HG02981 (cell line): ENCODE measurements at regions not wholly inside any gene's neighbourhood (a gene's known extent, or its start where the extent isn't known, plus 50 kb on each side); places are given as distances from the start of the nearest gene placed in this dataset.
"Not testable (repeated sequence)": the region's sequence is repeated elsewhere in the genome, so short reads cannot be mapped to it uniquely, and the experiment has no call there.

ENCODE experiments used
- ATAC-seq: cut with Tn5 transposase; IDR thresholded peaks from one replicate; pipeline ENCODE4 v1.9.1; 2021; ENCODE audit warnings: mild to moderate bottlenecking, moderate library complexity; ENCODE audit not compliant: unreplicated experiment

GRCh38 chr6:98014442-98015201 lies 731.6 kb upstream of the MMS22L start:
- ATAC-seq, result no peak

- ATAC-seq, result no peak
Observed at GRCh38 chr6:98016565-98016964, 733.5 kb upstream of the MMS22L start.

- ATAC-seq, result no peak
Observed at GRCh38 chr6:98020222-98020621, 737.2 kb upstream of the MMS22L start.

- ATAC-seq, result no peak
Observed at GRCh38 chr6:98024359-98024758, 741.3 kb upstream of the MMS22L start.

GRCh38 chr6:98027898-98028297 lies 744.9 kb upstream of the MMS22L start:
- ATAC-seq, result no peak

- ATAC-seq, result no peak
Observed at GRCh38 chr6:98033617-98034016, 750.6 kb upstream of the MMS22L start.

GRCh38 chr6:98036344-98036923 lies 753.4 kb upstream of the MMS22L start:
- no peak for ATAC-seq

GRCh38 chr6:98037571-98037970 lies 754.6 kb upstream of the MMS22L start:
- ATAC-seq, result no peak

- ATAC-seq, result no peak
Observed at GRCh38 chr6:98039443-98039842, 756.4 kb upstream of the MMS22L start.

GRCh38 chr6:98039904-98040607 lies 757.0 kb upstream of the MMS22L start:
- ATAC-seq, result no peak

- ATAC-seq, result no peak
Observed at GRCh38 chr6:98041056-98041455, 758.0 kb upstream of the MMS22L start.

- ATAC-seq, result no peak
Observed at GRCh38 chr6:98041921-98042320, 758.9 kb upstream of the MMS22L start.

- no peak for ATAC-seq
Observed at GRCh38 chr6:98044151-98044561, 761.1 kb upstream of the MMS22L start.

- ATAC-seq, result no peak
Observed at GRCh38 chr6:98044791-98045470, 761.9 kb upstream of the MMS22L start.

- ATAC-seq, result no peak
Observed at GRCh38 chr6:98047164-98047563, 764.1 kb upstream of the MMS22L start.

- no peak for ATAC-seq
Observed at GRCh38 chr6:98047871-98048270, 764.9 kb upstream of the MMS22L start.

- ATAC-seq, result peak; percentile 73
Observed at GRCh38 chr6:98054453-98054852, 771.4 kb upstream of the MMS22L start.

- no peak for ATAC-seq
Observed at GRCh38 chr6:98056955-98057354, 773.9 kb upstream of the MMS22L start.

- no peak for ATAC-seq
Observed at GRCh38 chr6:98067375-98067774, 767.0 kb upstream of the POU3F2 start.

GRCh38 chr6:98088537-98088936 lies 745.8 kb upstream of the POU3F2 start:
- ATAC-seq, result not testable (repeated sequence)

- ATAC-seq, result no peak
Observed at GRCh38 chr6:98092331-98092730, 742.0 kb upstream of the POU3F2 start.
